DOHH2 (cell line): ENCODE measurements at regions not wholly inside any gene's neighbourhood (a gene's known extent, or its start where the extent isn't known, plus 50 kb on each side); places are given as distances from the start of the nearest gene placed in this dataset.

Source experiments
- CTCF ChIP-seq: fragments of 200-600 bp; sonication (generic); IDR thresholded peaks from one replicate; pipeline ENCODE4 v1.5.1; 2014; ENCODE audit warnings: antibody characterized with exemption, mild to moderate bottlenecking, low read depth, low read length; ENCODE audit not compliant: poor library complexity, severe bottlenecking
- EZH2phosphoT487 ChIP-seq: fragments of 200-600 bp; sonication (generic); IDR thresholded peaks from 2 replicates; pipeline ENCODE4 v1.6.1; 2017; ENCODE audit warnings: borderline replicate concordance, mild to moderate bottlenecking, antibody characterized with exemption, low read length, moderate library complexity, mixed read lengths

- TF ChIP-seq CTCF (no peak), EZH2phosphoT487 (no peak)
These were observed 66.1 kb upstream of the SPON1 start for GRCh38 chr11:13896175-13896980.
